Natural killer cell (primary cell): ENCODE measurements at regions not wholly inside any gene's neighbourhood (a gene's known extent, or its start where the extent isn't known, plus 50 kb on each side); places are given as distances from the start of the nearest gene placed in this dataset.
A peak's percentile ranks its signal among the peaks of the same experiment; 100 is the strongest.

Source experiments
- ATAC-seq, 3 donors: fragments of 150-1000 bp in 2 of 3; fragments of 200-7000 bp in 1 of 3; cut with Tn5 transposase; 1 replicate in 1 of 3; 2 replicates in 2 of 3; pipeline ENCODE4 v1.10.0; 2021; ENCODE audit warnings: mild to moderate bottlenecking in 2 of 3, moderate library complexity in 2 of 3
- DNase-seq, 2 donors: peaks; one replicate each; pipeline versions ENCODE4 v3.0.0 to v3.0.0-alpha.2; 2013 to 2021; ENCODE audit warnings: mixed read lengths in 1 of 2
- H3K27ac ChIP-seq: one replicate; pipeline ENCODE4 v1.5.1; 2013; ENCODE audit warnings: mild to moderate bottlenecking, low read length
- H3K27me3 ChIP-seq: one replicate; pipeline ENCODE4 v1.6.1; 2013; ENCODE audit warnings: low read length; ENCODE audit not compliant: control insufficient read depth, insufficient read depth
- H3K36me3 ChIP-seq: one replicate; pipeline ENCODE4 v1.6.1; 2013; ENCODE audit warnings: low read length; ENCODE audit not compliant: control insufficient read depth, insufficient read depth
- H3K4me1 ChIP-seq: one replicate; pipeline ENCODE4 v1.6.1; 2013; ENCODE audit warnings: low read length; ENCODE audit not compliant: control insufficient read depth, insufficient read depth
- H3K4me3 ChIP-seq: one replicate; pipeline ENCODE4 v1.5.1; 2013; ENCODE audit warnings: low read length
- H3K9me3 ChIP-seq: one replicate; pipeline ENCODE4 v1.6.1; 2013; ENCODE audit warnings: low read length; ENCODE audit not compliant: control insufficient read depth, insufficient read depth
- H3K27ac Mint-ChIP-seq, 2 donors: one replicate each; pipeline ENCODE4 v1.8.0; 2022; ENCODE audit warnings: mild to moderate bottlenecking in 2 of 2, mixed read lengths in 2 of 2, moderate library complexity in 1 of 2
- H3K27me3 Mint-ChIP-seq, 2 donors: one replicate each; pipeline ENCODE4 v1.8.0; 2022; ENCODE audit warnings: low read depth in 2 of 2, mixed read lengths in 2 of 2
- H3K36me3 Mint-ChIP-seq: one replicate; pipeline ENCODE4 v1.8.0; 2022; ENCODE audit warnings: mixed read lengths
- H3K4me1 Mint-ChIP-seq, 2 donors: one replicate each; pipeline ENCODE4 v1.8.0; 2022; ENCODE audit warnings: mixed read lengths in 2 of 2
- H3K4me3 Mint-ChIP-seq: one replicate; pipeline ENCODE4 v1.8.0; 2022; ENCODE audit warnings: mild to moderate bottlenecking, moderate library complexity, mixed read lengths
- H3K9me3 Mint-ChIP-seq, 2 donors: one replicate each; pipeline ENCODE4 v1.8.0; 2022; ENCODE audit warnings: mixed read lengths in 2 of 2
- CTCF ChIP-seq: fragments of 200-600 bp; IDR thresholded peaks from one replicate; pipeline ENCODE4 v1.8.0; 2022; ENCODE audit warnings: antibody characterized with exemption
- WGBS: methylation state at CpG from one replicate; pipeline ENCODE4 v1.1.7; 2013; ENCODE audit warnings: missing lambda C conversion rate; ENCODE audit not compliant: insufficient coverage; 5-methylcytosine and 5-hydroxymethylcytosine counted together
- intact Hi-C: fragments of 100-400 bp; cut with micrococcal nuclease; formaldehyde crosslinking; loops from one replicate; pipeline ENCODE4 v1.14.2; 2022

GRCh38 chr6:128731249-128732165 lies 151.4 kb upstream of the LAMA2 start:
- Mint-ChIP-seq H3K4me3 (no peak overlapping the region), H3K36me3 (no peaks in the 10 kb centered on the region), H3K4me1 (no peaks in the 10 kb centered on the region), H3K27ac (no peak overlapping the region), H3K27me3 (peaks cover 4 to 31% of the 10 kb centered on the region in 2 donors), H3K9me3 (no peaks in the 10 kb centered on the region)
- Histone ChIP-seq H3K27me3 (peaks cover 2% of the 10 kb centered on the region), H3K4me3 (no peak overlapping the region), H3K36me3 (no peaks in the 10 kb centered on the region), H3K9me3 (no peaks in the 10 kb centered on the region), H3K4me1 (no peaks in the 10 kb centered on the region), H3K27ac (no peak overlapping the region)
- 77% methylated on average over 2 of the region's 2 CpGs for WGBS
- ATAC-seq: no peak
- no peak for TF ChIP-seq CTCF
- intact Hi-C loops: no loop called here
- DNase-seq: peak in 1 of 2 donors; percentile 49

- Mint-ChIP-seq H3K4me3 (no peak overlapping the region), H3K27ac (no peak overlapping the region), H3K4me1 (no peaks in the 10 kb centered on the region), H3K9me3 (no peaks in the 10 kb centered on the region), H3K27me3 (peaks cover 4 to 33% of the 10 kb centered on the region in 2 donors), H3K36me3 (no peaks in the 10 kb centered on the region)
- no peak for ATAC-seq
- DNase-seq: no peak
- WGBS: 89% methylated on average over 2 of the region's 2 CpGs
- H3K9me3 ChIP-seq: no peaks in the 10 kb centered on the region
- no peak overlapping the region for H3K27ac ChIP-seq
- H3K27me3 ChIP-seq: no peaks in the 10 kb centered on the region
- no peak overlapping the region for H3K4me3 ChIP-seq
- TF ChIP-seq CTCF: no peak
- intact Hi-C loops: loop anchor here (5.0 kb wide), 2 partner anchors 640 to 850 kb away; no protein-coding TSS in a partner anchor
- no peaks in the 10 kb centered on the region for H3K36me3 ChIP-seq
- no peaks in the 10 kb centered on the region for H3K4me1 ChIP-seq
Observed at GRCh38 chr6:128727500-128727899, 155.4 kb upstream of the LAMA2 start.

- DNase-seq: peak in 1 of 2 donors; percentile 45
- WGBS: no CpG with 5 or more reads among the region's 3 CpGs
Observed at GRCh38 chr6:128725271-128726233, 157.4 kb upstream of the LAMA2 start.

More at GRCh38 chr6:128725271-128726233, 157.4 kb upstream of the LAMA2 start:
- H3K4me3 ChIP-seq: no peak overlapping the region
- H3K4me1 ChIP-seq: no peaks in the 10 kb centered on the region
- intact Hi-C loops: loop anchor here (2.0 to 5.0 kb wide), 3 partner anchors 527 to 852 kb away; no protein-coding TSS in a partner anchor
- H3K27ac ChIP-seq: no peak overlapping the region
- TF ChIP-seq CTCF: peak; percentile 73
- Mint-ChIP-seq H3K9me3 (no peaks in the 10 kb centered on the region), H3K36me3 (no peaks in the 10 kb centered on the region), H3K4me1 (no peaks in the 10 kb centered on the region), H3K27ac (no peak overlapping the region), H3K27me3 (peaks cover 4 to 33% of the 10 kb centered on the region in 2 donors), H3K4me3 (no peak overlapping the region)
- H3K9me3 ChIP-seq: no peaks in the 10 kb centered on the region
- ATAC-seq: no peak
- H3K36me3 ChIP-seq: no peaks in the 10 kb centered on the region
- no peaks in the 10 kb centered on the region for H3K27me3 ChIP-seq
